OCI-LY7 (cell line): ENCODE measurements at regions not wholly inside any gene's neighbourhood (a gene's known extent, or its start where the extent isn't known, plus 50 kb on each side); places are given as distances from the start of the nearest gene placed in this dataset.

Experiments used
- EZH2phosphoT487 ChIP-seq: fragments of 200-600 bp; sonication (generic); IDR thresholded peaks from 2 replicates; pipeline ENCODE4 v1.6.1; 2018; ENCODE audit warnings: low read depth, borderline replicate concordance, mild to moderate bottlenecking, mixed run types, antibody characterized with exemption, low read length, moderate library complexity, mixed read lengths
- TF ChIP-seq, protein P1 (sequence below): fragments of 200-600 bp; sonication (generic); conservative IDR thresholded peaks from 2 replicates; pipeline ENCODE4 v1.5.1; 2014; ENCODE audit warnings: mild to moderate bottlenecking, antibody characterized with exemption, low read length, moderate library complexity, mixed read lengths

GRCh38 chr5:103366918-103367549 lies 108.5 kb downstream of the MACIR start:
- TF ChIP-seq, protein P1, sequence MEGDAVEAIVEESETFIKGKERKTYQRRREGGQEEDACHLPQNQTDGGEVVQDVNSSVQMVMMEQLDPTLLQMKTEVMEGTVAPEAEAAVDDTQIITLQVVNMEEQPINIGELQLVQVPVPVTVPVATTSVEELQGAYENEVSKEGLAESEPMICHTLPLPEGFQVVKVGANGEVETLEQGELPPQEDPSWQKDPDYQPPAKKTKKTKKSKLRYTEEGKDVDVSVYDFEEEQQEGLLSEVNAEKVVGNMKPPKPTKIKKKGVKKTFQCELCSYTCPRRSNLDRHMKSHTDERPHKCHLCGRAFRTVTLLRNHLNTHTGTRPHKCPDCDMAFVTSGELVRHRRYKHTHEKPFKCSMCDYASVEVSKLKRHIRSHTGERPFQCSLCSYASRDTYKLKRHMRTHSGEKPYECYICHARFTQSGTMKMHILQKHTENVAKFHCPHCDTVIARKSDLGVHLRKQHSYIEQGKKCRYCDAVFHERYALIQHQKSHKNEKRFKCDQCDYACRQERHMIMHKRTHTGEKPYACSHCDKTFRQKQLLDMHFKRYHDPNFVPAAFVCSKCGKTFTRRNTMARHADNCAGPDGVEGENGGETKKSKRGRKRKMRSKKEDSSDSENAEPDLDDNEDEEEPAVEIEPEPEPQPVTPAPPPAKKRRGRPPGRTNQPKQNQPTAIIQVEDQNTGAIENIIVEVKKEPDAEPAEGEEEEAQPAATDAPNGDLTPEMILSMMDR = no peak
- no peak for TF ChIP-seq EZH2phosphoT487
